IPS-NIHi11 (cell line): ENCODE measurements at regions not wholly inside any gene's neighbourhood (a gene's known extent, or its start where the extent isn't known, plus 50 kb on each side); places are given as distances from the start of the nearest gene placed in this dataset.

Experiments used
- DNase-seq: peaks from one replicate; pipeline ENCODE4 v3.0.0; 2012; ENCODE audit warnings: mixed read lengths, low spot score

- no peak for DNase-seq
Observed at GRCh38 chr10:28250782-28251181, 52.1 kb downstream of the MPP7 start.

- DNase-seq = no peak
Observed at GRCh38 chr10:28250358-28250757, 52.5 kb downstream of the MPP7 start.

- DNase-seq = no peak
Observed at GRCh38 chr10:28249512-28249911, 53.4 kb downstream of the MPP7 start.

GRCh38 chr10:28248092-28248491 is 54.8 kb downstream of the MPP7 start:
- no peak for DNase-seq

GRCh38 chr10:28246023-28246422 is 56.8 kb downstream of the MPP7 start:
- no peak for DNase-seq

- DNase-seq = no peak
Observed at GRCh38 chr10:28243923-28244322, 58.9 kb downstream of the MPP7 start.

GRCh38 chr10:28242555-28243204 is 60.2 kb downstream of the MPP7 start:
- no peak for DNase-seq

GRCh38 chr10:28241741-28242399 is 61.0 kb downstream of the MPP7 start:
- DNase-seq = peak; percentile 66

- no peak for DNase-seq
Observed at GRCh38 chr10:28240400-28240799, 62.5 kb downstream of the MPP7 start.

- no peak for DNase-seq
Observed at GRCh38 chr10:28236591-28236990, 66.3 kb downstream of the MPP7 start.

GRCh38 chr10:28220811-28221210 is 82.1 kb downstream of the MPP7 start:
- no peak for DNase-seq

- DNase-seq = no peak
Observed at GRCh38 chr10:28219251-28219650, 83.6 kb downstream of the MPP7 start.

GRCh38 chr10:28217848-28218247 is 85.0 kb downstream of the MPP7 start:
- no peak for DNase-seq

GRCh38 chr10:28215930-28216329 is 86.9 kb downstream of the MPP7 start:
- no peak for DNase-seq

GRCh38 chr10:28214219-28214618 is 88.6 kb downstream of the MPP7 start:
- no peak for DNase-seq

GRCh38 chr10:28211759-28212158 is 91.1 kb downstream of the MPP7 start:
- DNase-seq = peak; percentile 9

- no peak for DNase-seq
Observed at GRCh38 chr10:28207799-28208198, 95.1 kb downstream of the MPP7 start.

- DNase-seq = no peak
Observed at GRCh38 chr10:28202941-28203352, 99.9 kb downstream of the MPP7 start.

- DNase-seq = no peak
Observed at GRCh38 chr10:28201410-28202400, 101.2 kb downstream of the MPP7 start.

- no peak for DNase-seq
Observed at GRCh38 chr10:28200775-28201174, 102.1 kb downstream of the MPP7 start.

GRCh38 chr10:28199941-28200340 is 102.9 kb downstream of the MPP7 start:
- DNase-seq = no peak

GRCh38 chr10:28190196-28190595 is 112.7 kb downstream of the MPP7 start:
- no peak for DNase-seq

GRCh38 chr10:28188526-28188925 is 114.3 kb downstream of the MPP7 start:
- no peak for DNase-seq
